Tibial artery (tissue), 4 donors: ENCODE measurements at regions not wholly inside any gene's neighbourhood (a gene's known extent, or its start where the extent isn't known, plus 50 kb on each side); places are given as distances from the start of the nearest gene placed in this dataset.

Experiments
- DNase-seq, 2 donors: peaks; one replicate each; pipeline ENCODE4 v3.0.0-alpha.2; 2019
- H3K27ac ChIP-seq, 2 donors: fragments of 200-600 bp; sonication (generic) in 1 of 2; 1 replicate in 1 of 2; 2 replicates in 1 of 2; pipeline ENCODE4 v1.5.1; 2018 to 2019; ENCODE audit warnings: mild to moderate bottlenecking in 1 of 2
- H3K27me3 ChIP-seq, 2 donors: fragments of 200-600 bp; sonication (generic) in 1 of 2; one replicate each; pipeline versions ENCODE4 v1.5.1 to v1.6.0; 2016 to 2019
- H3K36me3 ChIP-seq, 3 donors: fragments of 200-600 bp; sonication (generic) in 2 of 3; one replicate each; pipeline ENCODE4 v1.5.1; 2016 to 2019; ENCODE audit warnings: mild to moderate bottlenecking in 2 of 3
- H3K4me1 ChIP-seq, 4 donors: fragments of 200-600 bp; sonication (generic) in 2 of 4; 1 replicate in 3 of 4; 2 replicates in 1 of 4; pipeline ENCODE4 v1.5.1; 2016 to 2019
- H3K4me3 ChIP-seq, 2 donors: fragments of 200-600 bp; sonication (generic) in 1 of 2; 1 replicate in 1 of 2; 2 replicates in 1 of 2; pipeline ENCODE4 v1.5.1; 2018 to 2019; ENCODE audit warnings: mild to moderate bottlenecking in 2 of 2
- H3K9me3 ChIP-seq, 3 donors: fragments of 200-600 bp; sonication (generic) in 1 of 3; one replicate each; pipeline ENCODE4 v1.5.1; 2016 to 2019
- intact Hi-C: fragments of 100-400 bp; cut with DNase I; formaldehyde crosslinking; loops from one replicate; pipeline ENCODE4 v1.15.0; 2023; ENCODE audit warnings: low total_unique reads
- TF ChIP-seq, protein P1 (sequence below), 2 experiments: fragments of 200-600 bp in 1 of 2; fragments of 450-650 bp in 1 of 2; IDR thresholded peaks; one replicate each; pipeline ENCODE4 v1.5.1; 2017 to 2019; ENCODE audit warnings: antibody characterized with exemption in 2 of 2, mild to moderate bottlenecking in 1 of 2, moderate library complexity in 1 of 2

GRCh38 chr2:235373171-235373570 lies 120.7 kb upstream of the AGAP1 start:
- Histone ChIP-seq H3K36me3 (no peaks in the 10 kb centered on the region), H3K27ac (no peak overlapping the region), H3K27me3 (peaks cover 0 to 16% of the 10 kb centered on the region in 2 donors), H3K4me3 (no peak overlapping the region), H3K4me1 (no peaks in the 10 kb centered on the region), H3K9me3 (no peaks in the 10 kb centered on the region)
- no peak for DNase-seq
- intact Hi-C loops, result no loop called here
- TF ChIP-seq, protein P1, sequence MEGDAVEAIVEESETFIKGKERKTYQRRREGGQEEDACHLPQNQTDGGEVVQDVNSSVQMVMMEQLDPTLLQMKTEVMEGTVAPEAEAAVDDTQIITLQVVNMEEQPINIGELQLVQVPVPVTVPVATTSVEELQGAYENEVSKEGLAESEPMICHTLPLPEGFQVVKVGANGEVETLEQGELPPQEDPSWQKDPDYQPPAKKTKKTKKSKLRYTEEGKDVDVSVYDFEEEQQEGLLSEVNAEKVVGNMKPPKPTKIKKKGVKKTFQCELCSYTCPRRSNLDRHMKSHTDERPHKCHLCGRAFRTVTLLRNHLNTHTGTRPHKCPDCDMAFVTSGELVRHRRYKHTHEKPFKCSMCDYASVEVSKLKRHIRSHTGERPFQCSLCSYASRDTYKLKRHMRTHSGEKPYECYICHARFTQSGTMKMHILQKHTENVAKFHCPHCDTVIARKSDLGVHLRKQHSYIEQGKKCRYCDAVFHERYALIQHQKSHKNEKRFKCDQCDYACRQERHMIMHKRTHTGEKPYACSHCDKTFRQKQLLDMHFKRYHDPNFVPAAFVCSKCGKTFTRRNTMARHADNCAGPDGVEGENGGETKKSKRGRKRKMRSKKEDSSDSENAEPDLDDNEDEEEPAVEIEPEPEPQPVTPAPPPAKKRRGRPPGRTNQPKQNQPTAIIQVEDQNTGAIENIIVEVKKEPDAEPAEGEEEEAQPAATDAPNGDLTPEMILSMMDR (IDR thresholded peaks at IDR 0.05), result no peak

- Histone ChIP-seq H3K36me3 (no peaks in the 10 kb centered on the region), H3K9me3 (no peaks in the 10 kb centered on the region), H3K4me3 (no peak overlapping the region), H3K27ac (no peak overlapping the region), H3K4me1 (no peaks in the 10 kb centered on the region), H3K27me3 (no peaks in the 10 kb centered on the region)
- TF ChIP-seq, protein P1 (IDR thresholded peaks at IDR 0.05), result no peak
- intact Hi-C loops, result no loop called here
- DNase-seq, result no peak
Measured at GRCh38 chr2:235377176-235377575, 116.7 kb upstream of the AGAP1 start.

DNA sequence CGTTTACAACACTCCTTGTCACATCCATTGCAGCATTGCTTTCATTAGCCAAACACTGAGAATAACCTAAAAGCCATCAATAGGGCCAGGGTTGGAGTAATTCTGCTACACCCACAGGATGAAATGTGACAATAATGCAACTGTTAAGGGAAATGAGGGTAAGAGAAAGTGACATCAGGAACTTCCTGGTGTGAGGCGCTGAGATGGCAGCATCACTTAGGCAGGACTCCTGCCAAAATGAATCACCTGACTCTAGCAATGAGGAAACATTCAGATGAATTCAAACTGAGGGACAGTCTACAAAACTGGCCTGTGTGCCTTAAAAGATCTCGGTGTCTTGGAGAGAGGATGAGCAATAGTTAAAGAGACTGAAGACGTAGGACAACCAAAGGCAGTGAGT lies 115.6 kb upstream of the AGAP1 start:
- TF ChIP-seq, protein P1 (IDR thresholded peaks at IDR 0.05), result no peak
- no peaks in the 10 kb centered on the region for H3K9me3 ChIP-seq

DNA sequence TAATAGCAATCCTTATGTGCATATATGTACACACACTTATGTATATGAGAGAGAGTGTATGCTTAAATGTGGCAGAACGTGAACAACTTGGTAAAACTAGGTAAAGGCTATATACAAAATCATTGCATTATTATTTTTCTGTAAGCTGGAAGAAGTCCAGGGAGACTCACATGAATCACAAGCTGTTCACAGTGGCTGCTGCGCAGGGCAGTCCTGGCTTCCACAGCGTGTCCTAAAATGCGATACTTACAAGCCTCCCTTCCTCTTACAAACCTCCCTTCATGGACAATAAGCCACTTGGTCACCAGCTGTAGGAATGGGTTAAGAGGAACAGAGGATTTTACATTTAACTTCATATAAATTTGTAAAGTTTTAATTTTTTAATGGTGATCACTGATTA lies 114.9 kb upstream of the AGAP1 start:
- intact Hi-C loops, result no loop called here
- Histone ChIP-seq H3K9me3 (no peaks in the 10 kb centered on the region), H3K4me1 (no peaks in the 10 kb centered on the region), H3K27me3 (no peaks in the 10 kb centered on the region), H3K4me3 (no peak overlapping the region), H3K27ac (no peak overlapping the region), H3K36me3 (no peaks in the 10 kb centered on the region)
- DNase-seq, result no peak
- TF ChIP-seq, protein P1 (IDR thresholded peaks at IDR 0.05), result no peak

More for the DNA sequence above, 115.6 kb upstream of the AGAP1 start:
- Histone ChIP-seq H3K27ac (no peak overlapping the region), H3K27me3 (no peaks in the 10 kb centered on the region), H3K4me3 (no peak overlapping the region), H3K4me1 (no peaks in the 10 kb centered on the region), H3K36me3 (no peaks in the 10 kb centered on the region)
- intact Hi-C loops, result no loop called here
- no peak for DNase-seq

DNA sequence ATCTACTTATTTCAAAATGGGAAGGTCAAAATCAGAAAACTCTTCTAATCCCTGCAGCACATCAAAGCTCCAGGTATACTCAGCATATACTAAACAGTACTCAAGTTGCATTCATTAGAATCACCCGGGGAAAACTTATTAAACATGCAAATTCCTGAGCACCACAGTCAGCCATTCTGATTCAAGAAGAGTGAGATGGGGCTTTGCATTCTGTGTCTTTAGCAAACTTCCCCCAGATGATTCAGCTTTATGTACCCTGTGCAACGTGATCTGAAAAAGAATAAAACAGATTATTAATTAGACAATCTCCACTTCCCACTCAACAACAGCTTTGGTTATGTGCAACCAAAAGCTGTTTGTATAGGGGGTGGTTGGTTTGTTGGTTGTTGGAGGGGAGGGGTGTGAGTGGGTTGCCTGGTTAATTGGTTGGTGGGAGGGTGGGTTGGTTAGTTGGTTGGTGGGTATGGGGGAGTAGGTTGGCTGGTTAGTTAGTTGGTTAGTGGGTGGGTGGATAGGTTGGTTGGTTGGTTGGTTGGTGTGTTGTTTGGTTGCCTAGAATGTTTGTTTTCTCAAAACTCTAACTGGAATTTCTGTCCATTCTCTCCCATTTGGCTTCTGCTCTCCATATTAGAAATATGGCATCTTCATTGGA lies 112.5 kb upstream of the AGAP1 start:
- no peaks in the 10 kb centered on the region for H3K9me3 ChIP-seq
- no peak for DNase-seq
- peaks cover 0 to 3% of the 10 kb centered on the region in 2 donors for H3K27me3 ChIP-seq
- H3K4me3 ChIP-seq, result no peak overlapping the region
- TF ChIP-seq, protein P1 (IDR thresholded peaks at IDR 0.05), result no peak
- no peak overlapping the region for H3K27ac ChIP-seq
- H3K4me1 ChIP-seq, result no peaks in the 10 kb centered on the region
- intact Hi-C loops, result no loop called here
- no peaks in the 10 kb centered on the region for H3K36me3 ChIP-seq

DNA sequence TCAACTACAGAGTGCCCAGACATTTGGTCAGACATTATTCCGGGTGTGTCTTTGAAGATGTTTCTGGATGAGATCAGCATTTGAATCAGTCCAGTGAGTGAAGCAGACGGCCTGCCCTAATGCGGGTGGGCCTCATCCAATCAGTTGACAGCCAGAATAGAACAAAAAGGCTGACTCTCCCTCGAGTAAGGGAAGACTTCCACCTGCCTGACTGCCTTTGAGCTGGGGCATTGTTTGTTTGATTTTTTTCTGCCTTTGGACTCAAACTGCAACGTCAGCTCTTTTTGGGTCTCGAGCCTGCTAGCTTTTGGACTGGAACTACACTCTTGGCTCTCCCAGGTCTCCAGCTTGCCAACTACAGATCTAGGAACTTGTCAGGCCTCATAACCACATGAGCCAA lies 111.7 kb upstream of the AGAP1 start:
- H3K9me3 ChIP-seq, result no peaks in the 10 kb centered on the region
- H3K36me3 ChIP-seq, result no peaks in the 10 kb centered on the region
- TF ChIP-seq, protein P1 (IDR thresholded peaks at IDR 0.05), result no peak
- H3K27me3 ChIP-seq, result peaks cover 0 to 3% of the 10 kb centered on the region in 2 donors
- no peak for DNase-seq
- H3K4me1 ChIP-seq, result no peaks in the 10 kb centered on the region
- no peak overlapping the region for H3K27ac ChIP-seq
- intact Hi-C loops, result no loop called here
- H3K4me3 ChIP-seq, result no peak overlapping the region
